Right lobe of liver (tissue), 4 donors: ENCODE measurements at regions not wholly inside any gene's neighbourhood (a gene's known extent, or its start where the extent isn't known, plus 50 kb on each side); places are given as distances from the start of the nearest gene placed in this dataset.

Experiments used
- POLR2A ChIP-seq: fragments of 450-650 bp; IDR thresholded peaks from one replicate; pipeline ENCODE4 v1.6.1; 2017; ENCODE audit warnings: antibody characterized with exemption, mild to moderate bottlenecking
- TF ChIP-seq, protein P1 (sequence below), 4 donors: fragments of 200-600 bp in 3 of 4; fragments of 450-650 bp in 1 of 4; IDR thresholded peaks; one replicate each; pipeline versions ENCODE4 v1.5.1 to v1.8.0; 2016 to 2022; ENCODE audit warnings: antibody characterized with exemption in 4 of 4, mild to moderate bottlenecking in 2 of 4
- donor health status: DM: no; HTN: no; CAD: no.
- donor health status: DM: no; HTN: no; CAD: no.
- donor health status: DM: no; HTN: yes; CAD: no.

GRCh38 chr2:48856657-48857056 is 101.1 kb upstream of the LHCGR start:
- TF ChIP-seq, protein P1, sequence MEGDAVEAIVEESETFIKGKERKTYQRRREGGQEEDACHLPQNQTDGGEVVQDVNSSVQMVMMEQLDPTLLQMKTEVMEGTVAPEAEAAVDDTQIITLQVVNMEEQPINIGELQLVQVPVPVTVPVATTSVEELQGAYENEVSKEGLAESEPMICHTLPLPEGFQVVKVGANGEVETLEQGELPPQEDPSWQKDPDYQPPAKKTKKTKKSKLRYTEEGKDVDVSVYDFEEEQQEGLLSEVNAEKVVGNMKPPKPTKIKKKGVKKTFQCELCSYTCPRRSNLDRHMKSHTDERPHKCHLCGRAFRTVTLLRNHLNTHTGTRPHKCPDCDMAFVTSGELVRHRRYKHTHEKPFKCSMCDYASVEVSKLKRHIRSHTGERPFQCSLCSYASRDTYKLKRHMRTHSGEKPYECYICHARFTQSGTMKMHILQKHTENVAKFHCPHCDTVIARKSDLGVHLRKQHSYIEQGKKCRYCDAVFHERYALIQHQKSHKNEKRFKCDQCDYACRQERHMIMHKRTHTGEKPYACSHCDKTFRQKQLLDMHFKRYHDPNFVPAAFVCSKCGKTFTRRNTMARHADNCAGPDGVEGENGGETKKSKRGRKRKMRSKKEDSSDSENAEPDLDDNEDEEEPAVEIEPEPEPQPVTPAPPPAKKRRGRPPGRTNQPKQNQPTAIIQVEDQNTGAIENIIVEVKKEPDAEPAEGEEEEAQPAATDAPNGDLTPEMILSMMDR (IDR thresholded peaks at IDR 0.05): no peak
- TF ChIP-seq POLR2A: no peak
